ENCODE measurements at regions not wholly inside any gene's neighbourhood (a gene's known extent, or its start where the extent isn't known, plus 50 kb on each side); places are given as distances from the start of the nearest gene placed in this dataset.

DNA sequence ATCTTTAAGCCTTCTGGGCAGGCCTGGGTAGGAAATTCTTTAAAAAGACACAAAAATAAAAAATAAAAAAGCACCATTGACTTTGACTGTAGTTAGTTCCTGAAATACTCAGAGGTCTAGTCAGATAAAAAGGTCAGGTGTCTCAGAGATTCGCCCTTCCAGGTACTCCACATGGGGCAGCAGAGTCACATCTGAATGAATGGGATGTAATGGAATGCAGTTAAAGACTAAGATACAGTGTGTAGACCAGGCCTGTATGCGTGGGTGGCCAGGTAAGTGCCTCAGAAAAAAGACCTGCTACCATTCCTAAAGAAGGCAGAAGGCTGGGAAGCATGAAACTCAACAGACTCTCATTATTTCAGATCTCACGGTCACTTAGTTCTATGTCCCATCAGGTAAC is 68.6 kb upstream of the SEM1 start (continued):
- TF ChIP-seq SIN3A (IDR thresholded peaks at IDR 0.05; ENCODE audit: borderline replicate concordance, low read depth, low read length), result no peak
- TF ChIP-seq SRY (CRISPR knock-in tag; IDR thresholded peaks at IDR 0.05), result no peak
- TF ChIP-seq, protein P1, sequence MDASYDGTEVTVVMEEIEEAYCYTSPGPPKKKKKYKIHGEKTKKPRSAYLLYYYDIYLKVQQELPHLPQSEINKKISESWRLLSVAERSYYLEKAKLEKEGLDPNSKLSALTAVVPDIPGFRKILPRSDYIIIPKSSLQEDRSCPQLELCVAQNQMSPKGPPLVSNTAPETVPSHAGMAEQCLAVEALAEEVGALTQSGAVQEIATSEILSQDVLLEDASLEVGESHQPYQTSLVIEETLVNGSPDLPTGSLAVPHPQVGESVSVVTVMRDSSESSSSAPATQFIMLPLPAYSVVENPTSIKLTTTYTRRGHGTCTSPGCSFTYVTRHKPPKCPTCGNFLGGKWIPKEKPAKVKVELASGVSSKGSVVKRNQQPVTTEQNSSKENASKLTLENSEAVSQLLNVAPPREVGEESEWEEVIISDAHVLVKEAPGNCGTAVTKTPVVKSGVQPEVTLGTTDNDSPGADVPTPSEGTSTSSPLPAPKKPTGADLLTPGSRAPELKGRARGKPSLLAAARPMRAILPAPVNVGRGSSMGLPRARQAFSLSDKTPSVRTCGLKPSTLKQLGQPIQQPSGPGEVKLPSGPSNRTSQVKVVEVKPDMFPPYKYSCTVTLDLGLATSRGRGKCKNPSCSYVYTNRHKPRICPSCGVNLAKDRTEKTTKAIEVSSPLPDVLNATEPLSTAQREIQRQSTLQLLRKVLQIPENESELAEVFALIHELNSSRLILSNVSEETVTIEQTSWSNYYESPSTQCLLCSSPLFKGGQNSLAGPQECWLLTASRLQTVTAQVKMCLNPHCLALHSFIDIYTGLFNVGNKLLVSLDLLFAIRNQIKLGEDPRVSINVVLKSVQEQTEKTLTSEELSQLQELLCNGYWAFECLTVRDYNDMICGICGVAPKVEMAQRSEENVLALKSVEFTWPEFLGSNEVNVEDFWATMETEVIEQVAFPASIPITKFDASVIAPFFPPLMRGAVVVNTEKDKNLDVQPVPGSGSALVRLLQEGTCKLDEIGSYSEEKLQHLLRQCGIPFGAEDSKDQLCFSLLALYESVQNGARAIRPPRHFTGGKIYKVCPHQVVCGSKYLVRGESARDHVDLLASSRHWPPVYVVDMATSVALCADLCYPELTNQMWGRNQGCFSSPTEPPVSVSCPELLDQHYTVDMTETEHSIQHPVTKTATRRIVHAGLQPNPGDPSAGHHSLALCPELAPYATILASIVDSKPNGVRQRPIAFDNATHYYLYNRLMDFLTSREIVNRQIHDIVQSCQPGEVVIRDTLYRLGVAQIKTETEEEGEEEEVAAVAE (CRISPR knock-in tag; IDR thresholded peaks at IDR 0.05; ENCODE audit: borderline replicate concordance), result no peak

- H3K27ac ChIP-seq (ENCODE audit: extremely low read length, insufficient read depth, low read length), result no peak overlapping the region
- in situ Hi-C loops (cut with HindIII; ENCODE audit: extremely low pct_ligation_motif_present, low pct_unique_long_range_greater_than_20kb), result loop anchor here (10.0 kb wide), 1 partner anchor 243 kb away; the partner anchor contains the start of gene DLX5
- H3K4me1 ChIP-seq (ENCODE audit: insufficient read depth, low read length), result 0 out of 2 replicates have a peak, but pooled peaks cover 9% of the 10 kb centered on the region
- H3K36me3 ChIP-seq (replicated peaks in 1 of 2; ENCODE audit: control insufficient read depth in 1 of 2, insufficient read depth in 2 of 2, low read length in 2 of 2), result no peaks in the 10 kb centered on the region
- no peak for ATAC-seq
- no peaks in the 10 kb centered on the region for H3K9me3 ChIP-seq (ENCODE audit: low read length)
- H3K4me3 ChIP-seq (replicated peaks in 1 of 3; ENCODE audit: insufficient read depth in 1 of 3, low read depth in 2 of 3, low read length in 3 of 3), result no peak overlapping the region
- no peak overlapping the region for H3K4me2 ChIP-seq (ENCODE audit: low read depth, low read length)
- H3K9ac ChIP-seq (ENCODE audit: insufficient read depth, low read depth, low read length), result no peak overlapping the region
- H4K20me1 ChIP-seq (ENCODE audit: insufficient read depth, low read length), result no peaks in the 10 kb centered on the region
- no TSS peak for BruUV-seq (replicated peaks)
- H3K79me2 ChIP-seq (ENCODE audit: insufficient read depth, low read length), result no peaks in the 10 kb centered on the region
- ChIA-PET POLR2A (no interaction called here), CTCF (ENCODE audit: low intra/inter-chr PET ratio, low total read pairs) (no interaction called here)
- intact Hi-C loops (cut with micrococcal nuclease; ENCODE audit: unreplicated experiment), result no loop called here
- no peak for DNase-seq (ENCODE audit: low spot score)
- H2AFZ ChIP-seq (ENCODE audit: low read length), result no peak overlapping the region
- H3K27me3 ChIP-seq (ENCODE audit: control insufficient read depth in 1 of 2, insufficient read depth in 2 of 2, low read length in 2 of 2), result no peaks in the 10 kb centered on the region; a peak in 1 of 5 replicates
- FAIRE-seq, result no peak
- TF ChIP-seq, protein P2, sequence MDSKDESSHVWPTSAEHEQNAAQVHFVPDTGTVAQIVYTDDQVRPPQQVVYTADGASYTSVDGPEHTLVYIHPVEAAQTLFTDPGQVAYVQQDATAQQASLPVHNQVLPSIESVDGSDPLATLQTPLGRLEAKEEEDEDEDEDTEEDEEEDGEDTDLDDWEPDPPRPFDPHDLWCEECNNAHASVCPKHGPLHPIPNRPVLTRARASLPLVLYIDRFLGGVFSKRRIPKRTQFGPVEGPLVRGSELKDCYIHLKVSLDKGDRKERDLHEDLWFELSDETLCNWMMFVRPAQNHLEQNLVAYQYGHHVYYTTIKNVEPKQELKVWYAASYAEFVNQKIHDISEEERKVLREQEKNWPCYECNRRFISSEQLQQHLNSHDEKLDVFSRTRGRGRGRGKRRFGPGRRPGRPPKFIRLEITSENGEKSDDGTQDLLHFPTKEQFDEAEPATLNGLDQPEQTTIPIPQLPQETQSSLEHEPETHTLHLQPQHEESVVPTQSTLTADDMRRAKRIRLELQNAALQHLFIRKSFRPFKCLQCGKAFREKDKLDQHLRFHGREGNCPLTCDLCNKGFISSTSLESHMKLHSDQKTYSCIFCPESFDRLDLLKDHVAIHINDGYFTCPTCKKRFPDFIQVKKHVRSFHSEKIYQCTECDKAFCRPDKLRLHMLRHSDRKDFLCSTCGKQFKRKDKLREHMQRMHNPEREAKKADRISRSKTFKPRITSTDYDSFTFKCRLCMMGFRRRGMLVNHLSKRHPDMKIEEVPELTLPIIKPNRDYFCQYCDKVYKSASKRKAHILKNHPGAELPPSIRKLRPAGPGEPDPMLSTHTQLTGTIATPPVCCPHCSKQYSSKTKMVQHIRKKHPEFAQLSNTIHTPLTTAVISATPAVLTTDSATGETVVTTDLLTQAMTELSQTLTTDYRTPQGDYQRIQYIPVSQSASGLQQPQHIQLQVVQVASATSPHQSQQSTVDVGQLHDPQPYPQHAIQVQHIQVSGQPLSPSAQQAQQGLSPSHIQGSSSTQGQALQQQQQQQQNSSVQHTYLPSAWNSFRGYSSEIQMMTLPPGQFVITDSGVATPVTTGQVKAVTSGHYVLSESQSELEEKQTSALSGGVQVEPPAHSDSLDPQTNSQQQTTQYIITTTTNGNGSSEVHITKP (CRISPR knock-in tag; IDR thresholded peaks at IDR 0.05; ENCODE audit: low read depth), result no peak
- no peak for TF ChIP-seq SSRP1 (CRISPR knock-in tag; IDR thresholded peaks at IDR 0.05)
- TF ChIP-seq, protein P3, sequence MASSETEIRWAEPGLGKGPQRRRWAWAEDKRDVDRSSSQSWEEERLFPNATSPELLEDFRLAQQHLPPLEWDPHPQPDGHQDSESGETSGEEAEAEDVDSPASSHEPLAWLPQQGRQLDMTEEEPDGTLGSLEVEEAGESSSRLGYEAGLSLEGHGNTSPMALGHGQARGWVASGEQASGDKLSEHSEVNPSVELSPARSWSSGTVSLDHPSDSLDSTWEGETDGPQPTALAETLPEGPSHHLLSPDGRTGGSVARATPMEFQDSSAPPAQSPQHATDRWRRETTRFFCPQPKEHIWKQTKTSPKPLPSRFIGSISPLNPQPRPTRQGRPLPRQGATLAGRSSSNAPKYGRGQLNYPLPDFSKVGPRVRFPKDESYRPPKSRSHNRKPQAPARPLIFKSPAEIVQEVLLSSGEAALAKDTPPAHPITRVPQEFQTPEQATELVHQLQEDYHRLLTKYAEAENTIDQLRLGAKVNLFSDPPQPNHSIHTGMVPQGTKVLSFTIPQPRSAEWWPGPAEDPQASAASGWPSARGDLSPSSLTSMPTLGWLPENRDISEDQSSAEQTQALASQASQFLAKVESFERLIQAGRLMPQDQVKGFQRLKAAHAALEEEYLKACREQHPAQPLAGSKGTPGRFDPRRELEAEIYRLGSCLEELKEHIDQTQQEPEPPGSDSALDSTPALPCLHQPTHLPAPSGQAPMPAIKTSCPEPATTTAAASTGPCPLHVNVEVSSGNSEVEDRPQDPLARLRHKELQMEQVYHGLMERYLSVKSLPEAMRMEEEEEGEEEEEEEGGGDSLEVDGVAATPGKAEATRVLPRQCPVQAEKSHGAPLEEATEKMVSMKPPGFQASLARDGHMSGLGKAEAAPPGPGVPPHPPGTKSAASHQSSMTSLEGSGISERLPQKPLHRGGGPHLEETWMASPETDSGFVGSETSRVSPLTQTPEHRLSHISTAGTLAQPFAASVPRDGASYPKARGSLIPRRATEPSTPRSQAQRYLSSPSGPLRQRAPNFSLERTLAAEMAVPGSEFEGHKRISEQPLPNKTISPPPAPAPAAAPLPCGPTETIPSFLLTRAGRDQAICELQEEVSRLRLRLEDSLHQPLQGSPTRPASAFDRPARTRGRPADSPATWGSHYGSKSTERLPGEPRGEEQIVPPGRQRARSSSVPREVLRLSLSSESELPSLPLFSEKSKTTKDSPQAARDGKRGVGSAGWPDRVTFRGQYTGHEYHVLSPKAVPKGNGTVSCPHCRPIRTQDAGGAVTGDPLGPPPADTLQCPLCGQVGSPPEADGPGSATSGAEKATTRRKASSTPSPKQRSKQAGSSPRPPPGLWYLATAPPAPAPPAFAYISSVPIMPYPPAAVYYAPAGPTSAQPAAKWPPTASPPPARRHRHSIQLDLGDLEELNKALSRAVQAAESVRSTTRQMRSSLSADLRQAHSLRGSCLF (CRISPR knock-in tag; IDR thresholded peaks at IDR 0.05; ENCODE audit: borderline replicate concordance), result no peak
- TF ChIP-seq, protein P4, sequence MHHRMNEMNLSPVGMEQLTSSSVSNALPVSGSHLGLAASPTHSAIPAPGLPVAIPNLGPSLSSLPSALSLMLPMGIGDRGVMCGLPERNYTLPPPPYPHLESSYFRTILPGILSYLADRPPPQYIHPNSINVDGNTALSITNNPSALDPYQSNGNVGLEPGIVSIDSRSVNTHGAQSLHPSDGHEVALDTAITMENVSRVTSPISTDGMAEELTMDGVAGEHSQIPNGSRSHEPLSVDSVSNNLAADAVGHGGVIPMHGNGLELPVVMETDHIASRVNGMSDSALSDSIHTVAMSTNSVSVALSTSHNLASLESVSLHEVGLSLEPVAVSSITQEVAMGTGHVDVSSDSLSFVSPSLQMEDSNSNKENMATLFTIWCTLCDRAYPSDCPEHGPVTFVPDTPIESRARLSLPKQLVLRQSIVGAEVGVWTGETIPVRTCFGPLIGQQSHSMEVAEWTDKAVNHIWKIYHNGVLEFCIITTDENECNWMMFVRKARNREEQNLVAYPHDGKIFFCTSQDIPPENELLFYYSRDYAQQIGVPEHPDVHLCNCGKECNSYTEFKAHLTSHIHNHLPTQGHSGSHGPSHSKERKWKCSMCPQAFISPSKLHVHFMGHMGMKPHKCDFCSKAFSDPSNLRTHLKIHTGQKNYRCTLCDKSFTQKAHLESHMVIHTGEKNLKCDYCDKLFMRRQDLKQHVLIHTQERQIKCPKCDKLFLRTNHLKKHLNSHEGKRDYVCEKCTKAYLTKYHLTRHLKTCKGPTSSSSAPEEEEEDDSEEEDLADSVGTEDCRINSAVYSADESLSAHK (CRISPR knock-in tag; IDR thresholded peaks at IDR 0.05; ENCODE audit: borderline replicate concordance), result no peak
Observed at GRCh38 chr7:96781919-96782318, 72.3 kb upstream of the SEM1 start.
